ENCODE measurements at regions not wholly inside any gene's neighbourhood (a gene's known extent, or its start where the extent isn't known, plus 50 kb on each side); places are given as distances from the start of the nearest gene placed in this dataset.

GRCh38 chr11:33944345-33944692 lies 52.4 kb upstream of the LMO2 start:
- ATAC-seq = no peak
- intact Hi-C loops (cut with DNase I, micrococcal nuclease) = no loop called here
- no peak for DNase-seq

DNA sequence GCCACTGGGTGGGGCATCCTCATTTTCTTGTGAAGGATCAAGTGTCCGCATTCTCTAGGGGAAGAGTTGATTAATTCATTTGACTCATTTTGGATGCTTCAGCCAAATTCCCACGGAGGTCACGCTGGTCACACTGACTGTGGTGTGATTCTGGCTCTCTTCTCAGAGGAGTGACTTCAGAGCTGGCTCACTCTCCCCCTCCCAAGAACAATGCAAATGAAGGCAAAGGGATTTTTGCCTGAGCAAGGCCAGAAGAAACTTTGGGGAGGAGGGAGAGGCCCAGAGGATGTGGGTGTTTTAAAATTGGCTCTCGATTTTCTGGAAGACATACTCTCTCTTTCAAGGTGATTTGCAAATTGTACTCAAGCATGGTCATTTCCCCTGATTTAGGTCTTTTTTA lies 51.1 kb upstream of the LMO2 start:
- no peak for ATAC-seq
- no peak for DNase-seq
- intact Hi-C loops (cut with DNase I, micrococcal nuclease) = no loop called here

DNA sequence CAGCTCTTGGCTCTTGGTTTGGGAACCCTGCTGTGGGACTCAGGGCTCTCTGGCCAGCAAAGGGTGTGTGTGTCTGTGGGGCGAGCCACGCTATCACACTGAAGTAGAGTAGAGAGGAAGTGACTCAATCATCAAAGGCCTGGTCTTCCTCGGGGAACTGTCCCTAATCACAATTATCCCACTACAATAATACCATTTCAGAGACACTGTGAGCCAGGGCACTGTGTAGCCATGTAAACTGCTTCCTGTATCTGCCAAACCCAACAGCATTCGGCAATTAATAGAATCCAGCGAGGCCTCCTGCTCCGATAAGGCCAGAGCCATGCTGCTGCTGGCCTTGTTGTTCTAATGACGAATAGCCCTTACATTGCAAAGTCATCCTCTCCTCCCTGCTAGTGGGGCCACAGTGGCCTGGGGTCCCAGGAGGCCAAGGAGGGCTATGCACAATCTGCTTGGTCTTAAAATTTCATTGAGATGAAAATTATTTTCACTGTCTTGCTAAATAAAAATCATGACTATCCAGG lies 49.8 kb upstream of the LMO2 start:
- DNase-seq = no peak
- ATAC-seq = no peak
- intact Hi-C loops (cut with DNase I, micrococcal nuclease) = no loop called here
